NCI-H2196 treated with DMSO at 0.1 percent for 48 hours (cell line): ENCODE measurements at regions not wholly inside any gene's neighbourhood (a gene's known extent, or its start where the extent isn't known, plus 50 kb on each side); places are given as distances from the start of the nearest gene placed in this dataset.

Source experiments
- DNase-seq: peaks from one replicate; lab custom pipeline; 2025; ENCODE audit not compliant: unreplicated experiment; lab: John Stamatoyannopoulos, UW

DNA sequence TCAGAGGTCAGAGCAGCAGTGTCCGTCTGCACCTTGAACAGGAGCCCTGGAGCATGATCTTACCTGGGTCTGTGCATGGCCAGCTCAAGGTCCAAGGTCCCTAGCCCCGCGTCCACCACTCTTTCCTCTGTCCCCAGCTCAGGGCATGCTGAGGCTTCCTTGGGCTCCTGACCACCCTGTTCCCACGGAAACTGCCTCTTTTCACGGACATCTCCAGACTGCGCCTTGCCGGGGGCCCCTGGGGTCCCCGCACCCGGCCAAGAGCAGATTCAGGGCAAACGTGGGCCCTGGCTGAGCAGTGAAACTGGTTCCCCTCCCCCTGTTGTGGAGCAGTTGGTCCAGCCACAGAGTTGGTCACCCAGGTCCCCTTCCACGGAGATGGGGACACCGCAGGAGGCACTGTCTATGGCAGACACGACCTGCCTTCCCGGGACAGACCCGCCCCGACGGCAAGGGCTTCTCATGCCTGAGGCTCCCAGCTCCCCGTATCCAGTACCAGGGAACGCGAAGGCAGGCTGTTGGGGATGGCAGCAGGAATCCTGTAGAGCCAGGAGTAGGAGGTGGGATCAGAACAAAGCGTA is 217.4 kb upstream of the PPP2R2D start:
- no peak for DNase-seq

GRCh38 chr10:131683941-131684340 is 216.9 kb upstream of the PPP2R2D start:
- DNase-seq, result no peak

GRCh38 chr10:131685007-131685406 is 215.8 kb upstream of the PPP2R2D start:
- DNase-seq, result no peak

- DNase-seq, result no peak
Observed at GRCh38 chr10:131685576-131685975, 215.2 kb upstream of the PPP2R2D start.

GRCh38 chr10:131686781-131687420 is 213.9 kb upstream of the PPP2R2D start:
- DNase-seq, result no peak

- DNase-seq, result no peak
Observed at GRCh38 chr10:131688304-131688703, 212.5 kb upstream of the PPP2R2D start.

- DNase-seq, result no peak
Observed at GRCh38 chr10:131689016-131689415, 211.8 kb upstream of the PPP2R2D start.

DNA sequence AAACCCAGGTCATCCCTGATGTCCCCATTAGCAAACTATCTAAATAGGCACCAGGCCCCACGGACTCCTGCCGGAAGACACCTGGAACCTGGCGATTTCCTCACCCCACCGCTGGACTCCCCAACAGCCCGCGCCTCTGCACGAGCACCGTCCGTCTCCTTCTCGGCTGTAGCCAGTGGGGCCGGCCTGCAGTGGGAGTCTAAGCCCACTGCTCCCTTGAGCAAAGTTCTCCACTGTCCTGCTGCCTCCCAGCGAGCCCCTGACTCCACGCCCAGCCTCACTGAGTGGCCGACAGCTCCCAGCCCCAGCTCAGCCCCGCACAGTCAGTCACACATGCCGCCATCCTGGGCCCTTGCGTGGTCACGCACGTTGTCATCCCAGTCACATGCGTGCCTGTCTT is 211.3 kb upstream of the PPP2R2D start:
- DNase-seq, result no peak

DNA sequence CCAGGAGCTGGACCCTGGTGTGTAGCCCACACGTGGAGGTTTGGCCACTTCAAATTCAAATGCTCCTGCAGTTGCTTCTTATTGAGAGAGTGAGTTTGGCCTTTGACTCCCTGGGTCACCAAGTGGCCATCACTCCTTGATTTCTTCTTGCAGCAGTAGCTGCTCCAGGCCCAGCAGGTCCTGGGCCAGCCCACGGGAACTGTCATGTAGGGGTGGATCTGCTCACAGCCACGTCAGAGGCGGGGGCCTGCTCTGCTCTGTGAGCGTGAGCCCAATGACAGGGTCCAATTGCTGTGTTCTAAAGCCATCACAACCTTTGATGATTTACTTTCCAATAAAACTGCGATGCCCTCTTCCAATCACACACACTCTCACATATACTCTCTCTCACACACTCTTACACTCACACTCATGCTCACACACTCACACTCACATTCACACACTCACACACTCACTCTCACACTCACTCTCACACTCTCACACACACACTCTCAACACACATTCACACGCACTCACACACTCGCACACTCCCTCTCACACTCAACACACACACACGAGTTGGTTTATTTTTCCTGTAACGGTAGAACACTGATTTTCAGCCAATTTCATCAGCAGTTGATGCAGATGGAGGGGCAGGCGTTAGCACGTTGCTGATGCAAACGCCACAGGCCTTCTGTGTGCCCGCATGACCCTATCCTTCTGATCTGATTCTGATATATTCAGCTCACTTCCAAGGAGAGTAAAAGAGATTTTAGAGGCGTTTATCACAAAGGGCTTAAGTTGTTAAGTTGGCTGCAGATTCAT is 210.7 kb upstream of the PPP2R2D start:
- no peak for DNase-seq

GRCh38 chr10:131690805-131691239 is 210.0 kb upstream of the PPP2R2D start:
- no peak for DNase-seq

DNA sequence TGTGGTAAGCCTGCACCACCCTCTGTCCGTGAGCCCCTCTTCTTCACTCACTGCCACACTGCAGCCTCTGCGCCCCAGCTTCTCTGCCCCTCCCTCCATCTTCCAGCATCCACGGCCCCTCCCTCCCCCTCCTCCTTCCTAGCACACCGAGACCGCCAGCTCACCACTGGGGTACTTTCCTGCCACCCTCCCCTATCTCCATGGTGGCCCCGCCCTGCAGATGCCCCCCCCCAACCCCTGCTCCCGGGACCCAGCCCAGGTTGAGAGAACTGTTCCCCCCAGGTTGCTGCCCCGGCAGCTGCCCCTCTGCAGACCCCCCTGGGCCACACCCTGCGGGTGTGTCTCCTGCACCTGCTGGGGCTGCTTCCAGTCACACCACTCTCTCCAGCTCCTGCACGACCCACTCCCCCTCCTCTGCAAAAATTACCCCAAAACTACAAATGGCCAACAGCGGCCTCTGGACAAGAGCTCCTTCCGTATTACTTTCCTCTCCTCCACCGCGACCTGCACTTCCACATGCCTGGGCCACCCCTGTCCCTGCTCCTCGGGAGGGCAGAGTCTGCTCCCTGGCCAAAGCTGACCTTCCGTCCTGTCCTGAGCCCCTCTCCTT is 209.2 kb upstream of the PPP2R2D start:
- no peak for DNase-seq

DNA sequence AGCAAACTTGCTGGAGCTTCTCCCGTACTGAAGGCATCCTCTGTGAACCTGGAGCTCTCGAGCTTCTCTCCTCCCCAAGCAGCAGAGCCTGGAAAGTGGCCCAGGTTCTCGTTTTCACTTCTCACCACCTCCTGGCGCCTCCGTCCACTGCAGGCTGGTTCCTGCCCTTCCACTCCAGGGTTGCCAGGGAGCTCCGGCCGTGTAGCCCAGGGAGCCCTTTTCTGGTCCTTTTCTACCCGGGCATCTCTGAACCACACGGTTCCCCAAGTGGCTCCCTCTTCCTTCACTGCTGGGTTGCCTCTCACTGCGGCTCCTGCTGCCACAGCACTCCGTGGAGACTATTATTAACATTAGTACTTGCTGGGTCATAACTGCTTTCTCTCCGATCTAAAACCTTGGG is 208.6 kb upstream of the PPP2R2D start:
- no peak for DNase-seq

GRCh38 chr10:131692686-131693334 is 208.0 kb upstream of the PPP2R2D start:
- no peak for DNase-seq

- DNase-seq, result no peak
Observed at GRCh38 chr10:131693766-131694165, 207.0 kb upstream of the PPP2R2D start.

DNA sequence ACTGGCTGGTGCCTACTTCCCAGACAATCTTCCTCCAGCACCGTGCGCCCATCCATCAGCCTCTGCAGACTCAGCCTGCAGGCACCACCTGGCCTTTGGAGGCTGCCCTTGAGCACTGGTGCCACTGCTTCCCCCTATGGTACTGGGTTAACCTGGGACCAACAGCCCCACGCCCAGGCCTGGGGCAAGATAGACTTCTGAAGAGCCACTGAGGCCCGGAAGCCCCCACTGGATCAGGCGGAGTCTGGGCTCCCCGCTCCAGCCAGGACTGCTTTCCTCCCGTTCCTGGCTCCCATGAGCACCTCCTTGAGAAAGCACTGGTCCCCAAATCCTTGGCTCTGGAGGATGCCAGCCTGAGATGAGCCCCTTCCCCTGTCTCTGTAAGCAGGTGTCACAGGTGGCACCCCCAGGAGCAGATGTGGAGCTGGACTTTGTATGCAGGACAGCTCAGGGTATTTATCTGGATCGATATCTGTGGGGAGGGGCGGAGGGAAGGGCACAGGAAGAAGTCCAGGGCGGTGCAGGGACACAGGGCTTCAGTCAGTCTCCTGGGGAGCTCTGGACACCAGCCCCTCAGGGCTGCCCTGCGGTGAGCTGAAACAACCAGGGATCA is 206.5 kb upstream of the PPP2R2D start:
- DNase-seq, result no peak

DNA sequence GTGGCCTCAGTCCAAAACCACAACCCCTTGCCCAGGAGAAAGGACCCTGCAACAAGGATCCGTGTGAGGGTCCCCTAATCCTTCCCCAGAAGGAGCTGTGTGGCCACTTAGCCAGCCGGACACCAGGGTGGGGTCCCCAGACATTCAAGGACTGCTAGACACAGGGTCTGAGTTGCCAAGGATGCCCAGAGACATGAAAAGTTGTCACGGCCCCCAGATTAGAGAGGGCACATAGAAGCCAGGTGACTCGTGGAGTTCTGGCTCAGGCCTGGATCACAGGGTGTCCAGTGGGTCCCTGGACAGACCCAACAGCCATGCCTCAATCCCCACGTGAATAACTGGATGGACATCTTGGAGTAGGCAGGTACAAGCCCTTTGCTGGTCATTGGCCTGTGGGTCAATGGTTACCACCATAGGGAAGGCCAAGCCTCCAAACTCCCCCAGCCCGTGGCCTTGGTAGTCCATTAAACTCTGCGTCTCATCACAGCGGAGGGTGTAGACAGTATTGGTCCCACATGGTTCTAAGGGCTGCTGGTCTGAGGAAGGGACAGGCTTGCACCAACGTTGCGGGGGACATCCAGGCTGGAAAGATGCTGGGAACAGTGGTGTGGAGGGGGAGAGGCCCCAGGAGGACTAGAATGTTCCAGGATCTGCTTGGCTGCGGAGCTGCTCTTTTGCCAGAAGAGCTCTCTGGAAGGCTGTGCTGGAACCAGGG is 205.9 kb upstream of the PPP2R2D start:
- DNase-seq, result no peak

DNA sequence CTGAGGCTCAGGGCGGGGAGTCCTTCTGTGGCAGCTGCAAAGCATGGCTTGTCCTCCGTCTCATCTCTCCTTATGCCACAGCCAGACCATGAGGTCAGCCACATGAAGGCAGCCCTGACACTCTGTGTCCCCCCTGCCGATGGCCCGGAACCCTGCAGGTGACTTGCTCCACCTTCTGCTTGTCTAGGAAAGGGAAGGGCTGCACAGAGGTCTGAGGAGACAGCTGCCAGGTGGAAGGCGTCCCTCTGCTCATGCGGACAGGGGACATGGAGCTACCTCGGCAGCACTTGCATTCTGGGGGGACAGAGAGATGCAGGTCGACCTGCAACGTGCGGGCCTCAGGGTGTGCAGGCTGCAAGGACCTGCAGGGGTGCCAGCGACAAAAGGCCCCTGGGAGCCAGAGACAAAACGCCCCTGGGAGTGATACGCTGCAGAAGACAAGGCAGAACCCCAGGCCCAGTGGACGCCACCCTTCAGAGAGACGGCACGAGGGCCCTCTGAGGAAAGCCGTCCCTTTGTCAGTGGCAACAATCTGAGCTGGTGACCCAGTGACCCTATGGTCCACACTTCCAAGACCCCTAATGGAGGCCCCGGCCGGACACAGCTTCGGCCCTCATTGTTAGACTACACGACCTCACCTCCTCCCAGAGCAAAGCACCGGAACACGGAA is 205.2 kb upstream of the PPP2R2D start:
- DNase-seq, result no peak

DNA sequence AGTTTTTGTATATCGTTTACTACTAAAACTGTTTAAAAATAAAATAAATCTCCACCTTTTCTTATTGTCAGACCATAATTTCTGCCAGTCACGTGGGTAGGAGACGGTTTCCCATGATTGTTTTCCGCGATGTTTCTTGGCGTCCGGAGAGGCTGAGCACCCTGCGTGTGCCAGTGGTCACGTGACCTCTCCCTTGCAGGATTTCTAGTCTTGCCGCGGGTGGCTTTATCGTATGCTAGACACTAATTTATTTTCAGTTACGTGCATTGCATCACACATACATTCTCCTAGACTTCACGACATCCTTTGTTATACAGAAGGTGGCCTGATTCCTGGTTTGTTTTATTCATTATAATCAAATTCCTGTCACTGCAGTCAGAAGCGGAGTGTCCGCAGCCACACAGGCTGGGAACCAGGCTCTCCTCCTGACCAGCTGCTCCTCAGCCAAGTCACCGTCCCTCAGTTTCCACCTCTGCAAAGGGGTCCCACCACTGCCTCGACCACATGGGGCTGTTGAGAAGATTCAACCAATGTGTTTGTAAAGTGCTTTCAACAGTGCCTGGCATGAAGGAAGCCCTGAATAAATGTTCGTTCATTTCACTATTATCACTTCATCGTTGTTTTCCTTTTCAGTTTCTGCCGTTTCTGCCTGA is 203.2 kb upstream of the PPP2R2D start:
- DNase-seq, result no peak

DNA sequence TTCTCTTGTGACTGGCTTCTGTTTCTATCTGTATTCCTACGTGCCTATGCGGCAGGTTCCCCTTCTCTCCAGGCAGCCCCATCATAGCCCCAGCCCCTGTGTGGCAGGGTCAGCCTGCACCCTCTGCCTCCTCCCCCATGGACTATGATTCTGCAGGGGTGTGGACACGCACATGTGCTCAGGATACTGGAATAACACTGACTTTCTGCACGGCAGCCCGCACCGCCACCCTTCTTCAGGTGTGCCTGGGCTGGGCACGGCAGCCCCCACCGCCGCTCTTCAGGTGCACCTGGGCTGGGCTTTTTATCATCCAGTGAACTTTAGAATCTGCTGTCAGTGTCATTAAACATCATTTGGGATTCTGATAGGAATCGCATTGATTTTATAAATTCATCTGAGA is 202.6 kb upstream of the PPP2R2D start:
- no peak for DNase-seq
